GM20000 (cell line): ENCODE measurements at regions not wholly inside any gene's neighbourhood (a gene's known extent, or its start where the extent isn't known, plus 50 kb on each side); places are given as distances from the start of the nearest gene placed in this dataset.

Experiments used
- DNase-seq: peaks from one replicate; pipeline ENCODE4 v3.0.0; 2012; ENCODE audit warnings: low spot score
- CTCF ChIP-seq: IDR thresholded peaks from 2 replicates; pipeline ENCODE4 v1.5.1; 2012; ENCODE audit warnings: mild to moderate bottlenecking, control low read depth; ENCODE audit errors: extremely low read depth, missing control alignments

- DNase-seq = no peak
- TF ChIP-seq CTCF = no peak
Observed at GRCh38 chr3:72335458-72336095, 512.7 kb downstream of the SHQ1 start.

- no peak for DNase-seq
- no peak for TF ChIP-seq CTCF
Observed at GRCh38 chr3:72334681-72335457, 513.4 kb downstream of the SHQ1 start.

GRCh38 chr3:72332689-72333088, 515.6 kb downstream of the SHQ1 start:
- no peak for TF ChIP-seq CTCF
- no peak for DNase-seq

- TF ChIP-seq CTCF = no peak
- DNase-seq = no peak
Observed at GRCh38 chr3:72332036-72332435, 516.2 kb downstream of the SHQ1 start.

- TF ChIP-seq CTCF = no peak
- no peak for DNase-seq
Observed at GRCh38 chr3:72331076-72331475, 517.2 kb downstream of the SHQ1 start.

- TF ChIP-seq CTCF = no peak
- DNase-seq = no peak
Observed at GRCh38 chr3:72329354-72329753, 518.9 kb downstream of the SHQ1 start.

- no peak for TF ChIP-seq CTCF
- no peak for DNase-seq
Observed at GRCh38 chr3:72328755-72329277, 519.4 kb downstream of the SHQ1 start.
